HCT116 (cell line): ENCODE measurements at regions not wholly inside any gene's neighbourhood (a gene's known extent, or its start where the extent isn't known, plus 50 kb on each side); places are given as distances from the start of the nearest gene placed in this dataset.

ENCODE experiments used
- ATAC-seq: fragments of 200-7000 bp; cut with Tn5 transposase; 2 replicates; pipeline ENCODE4 v1.9.1; 2020; ENCODE audit warnings: mild to moderate bottlenecking, moderate library complexity
- BruUV-seq: library from RNA; stranded (reverse); fragments of 400-500 nt; replicated peaks from 2 replicates; lab custom pipeline; 2021; lab: Mats Ljungman, UMichigan
- CTCF ChIA-PET: fragments of 300-600 bp; sonication (Branson Sonifier 250); formaldehyde crosslinking; loops from one replicate; lab custom pipeline; 2021; ENCODE audit warnings: antibody characterized with exemption; lab: Charles Lee
- POLR2A ChIA-PET: fragments of 300-600, 350-600 bp; sonication (Branson Sonifier 250); formaldehyde crosslinking; loops from one replicate; lab custom pipeline; 2021; ENCODE audit warnings: antibody characterized with exemption; lab: Charles Lee
- RAD21 ChIA-PET, 2 experiments: fragments of 300-600 bp; sonication (Branson Sonifier 250); formaldehyde crosslinking; loops; one replicate each; lab custom pipeline; 2023; ENCODE audit warnings: low total read pairs in 2 of 2; ENCODE audit not compliant: uncharacterized antibody in 2 of 2, unreplicated experiment in 2 of 2, low non-redundant PET in 1 of 2; lab: Charles Lee
- DNase-seq: peaks from one replicate; pipeline ENCODE4 v3.0.0-alpha.2; 2010; ENCODE audit warnings: low read depth, low spot score
- H2AFZ ChIP-seq: fragments of 200-600 bp; shearing (Covaris generic), sonication (generic); 2 replicates; pipeline ENCODE4 v1.6.1; 2017; ENCODE audit warnings: low read depth, mixed run types, mixed read lengths, antibody characterized with exemption, low read length; ENCODE audit not compliant: poor library complexity, severe bottlenecking
- H3K27ac ChIP-seq: 2 replicates; pipeline ENCODE4 v1.5.1; 2012; ENCODE audit warnings: low read depth, low read length
- H3K27me3 ChIP-seq: fragments of 200-600 bp; sonication (generic); 2 replicates; pipeline ENCODE4 v1.6.1; 2016; ENCODE audit warnings: mixed run types, low read length, mixed read lengths; ENCODE audit not compliant: insufficient read depth
- H3K36me3 ChIP-seq, 2 experiments: fragments of 200-500 bp in 1 of 2; fragments of 200-600 bp in 1 of 2; sonication (Bioruptor generic) in 1 of 2; sonication (generic) in 1 of 2; 2 replicates each; pipeline versions ENCODE4 v1.5.1 to v1.6.1; 2014 to 2016; ENCODE audit warnings: low read length in 2 of 2, inconsistent platforms in 1 of 2, mixed read lengths in 1 of 2, mixed run types in 1 of 2; ENCODE audit not compliant: insufficient read depth in 2 of 2, control insufficient read depth in 1 of 2
- H3K4me1 ChIP-seq, 2 experiments: fragments of 200-600 bp in 1 of 2; sonication (generic) in 1 of 2; 2 replicates each; pipeline versions ENCODE4 v1.5.1 to v1.6.1; 2012 to 2017; ENCODE audit warnings: low read length in 2 of 2, inconsistent platforms in 1 of 2, mild to moderate bottlenecking in 1 of 2, mixed read lengths in 1 of 2, mixed run types in 1 of 2, moderate library complexity in 1 of 2; ENCODE audit not compliant: insufficient read depth in 2 of 2, control insufficient read depth in 1 of 2
- H3K4me2 ChIP-seq: fragments of 200-600 bp; sonication (generic); 2 replicates; pipeline ENCODE4 v1.6.1; 2017; ENCODE audit warnings: mixed run types, low read length, mixed read lengths
- H3K4me3 ChIP-seq, 2 experiments: fragments of 200-600 bp in 1 of 2; sonication (generic) in 1 of 2; replicated peaks in 1 of 2; 2 replicates each; pipeline ENCODE4 v1.5.1; 2011 to 2016; ENCODE audit warnings: low read length in 2 of 2, control low read depth in 1 of 2, low read depth in 1 of 2, mild to moderate bottlenecking in 1 of 2, mixed read lengths in 1 of 2, mixed run types in 1 of 2
- H3K79me2 ChIP-seq: fragments of 200-600 bp; sonication (generic); 2 replicates; pipeline ENCODE4 v1.6.1; 2017; ENCODE audit warnings: mild to moderate bottlenecking, mixed run types, low read length, moderate library complexity, mixed read lengths; ENCODE audit not compliant: insufficient read depth
- H3K9ac ChIP-seq: fragments of 200-600 bp; sonication (generic); 2 replicates; pipeline ENCODE4 v1.6.1; 2016; ENCODE audit warnings: low read length, mixed read lengths
- H3K9me2 ChIP-seq: fragments of 200-600 bp; sonication (generic), shearing (Covaris generic); 2 replicates; pipeline ENCODE4 v1.6.1; 2017; ENCODE audit warnings: mixed run types, mild to moderate bottlenecking, moderate library complexity; ENCODE audit not compliant: insufficient read depth
- H3K9me3 ChIP-seq, 2 experiments: fragments of 200-500 bp in 1 of 2; fragments of 200-600 bp in 1 of 2; sonication (Bioruptor generic) in 1 of 2; sonication (generic) in 1 of 2; 2 replicates each; pipeline ENCODE4 v1.6.1; 2014 to 2017; ENCODE audit warnings: low read length in 2 of 2, mixed read lengths in 2 of 2, inconsistent platforms in 1 of 2, low read depth in 1 of 2, mild to moderate bottlenecking in 1 of 2, mixed run types in 1 of 2, moderate library complexity in 1 of 2; ENCODE audit not compliant: control insufficient read depth in 1 of 2, insufficient read depth in 1 of 2
- H4K20me1 ChIP-seq: fragments of 200-600 bp; sonication (generic), shearing (Covaris generic); 2 replicates; pipeline ENCODE4 v1.6.1; 2017; ENCODE audit warnings: mixed run types, mild to moderate bottlenecking, moderate library complexity; ENCODE audit not compliant: insufficient read depth
- ATF3 ChIP-seq: IDR thresholded peaks from 2 replicates; pipeline ENCODE4 v1.6.1; 2012
- CBX3 ChIP-seq: IDR thresholded peaks from 2 replicates; pipeline ENCODE4 v1.6.1; 2012; ENCODE audit warnings: low read depth
- CEBPB ChIP-seq: IDR thresholded peaks from 2 replicates; pipeline ENCODE4 v1.6.1; 2012; ENCODE audit warnings: low read depth
- CTCF ChIP-seq, 3 experiments: fragments of 200-600 bp in 1 of 3; sonication (generic) in 1 of 3; IDR thresholded peaks in 2 of 3; conservative IDR thresholded peaks in 1 of 3; 2 replicates each; pipeline ENCODE4 v1.5.1; 2012 to 2017; ENCODE audit warnings: low read depth in 2 of 3, low read length in 2 of 3, antibody characterized with exemption in 1 of 3, borderline replicate concordance in 1 of 3, control low read depth in 1 of 3, mild to moderate bottlenecking in 1 of 3, mixed read lengths in 1 of 3, mixed run types in 1 of 3, moderate library complexity in 1 of 3; ENCODE audit not compliant: insufficient read depth in 1 of 3
- EGR1 ChIP-seq: IDR thresholded peaks from 2 replicates; pipeline ENCODE4 v1.6.1; 2012; ENCODE audit warnings: low read depth
- EZH2phosphoT487 ChIP-seq: fragments of 200-600 bp; IDR thresholded peaks from 2 replicates; pipeline ENCODE4 v1.6.1; 2018; ENCODE audit warnings: antibody characterized with exemption, borderline replicate concordance
- POLR2A ChIP-seq: IDR thresholded peaks from 2 replicates; pipeline ENCODE4 v1.7.0; 2011; ENCODE audit warnings: borderline replicate concordance; ENCODE audit not compliant: insufficient read depth, insufficient read length; ENCODE audit errors: extremely low read depth
- POLR2AphosphoS5 ChIP-seq: IDR thresholded peaks from 2 replicates; pipeline ENCODE4 v1.6.1; 2011; ENCODE audit warnings: mild to moderate bottlenecking, low read depth, low read length, moderate library complexity
- SP1 ChIP-seq: IDR thresholded peaks from 2 replicates; pipeline ENCODE4 v1.6.1; 2012; ENCODE audit warnings: low read depth
- YY1 ChIP-seq: IDR thresholded peaks from 2 replicates; pipeline ENCODE4 v1.6.1; 2011; ENCODE audit warnings: low read length, low read depth, moderate library complexity, mild to moderate bottlenecking; ENCODE audit not compliant: insufficient replicate concordance; ENCODE audit errors: extremely low read depth
- ZBTB33 ChIP-seq: IDR thresholded peaks from 2 replicates; pipeline ENCODE4 v1.6.1; 2011; ENCODE audit warnings: mild to moderate bottlenecking, low read length, moderate library complexity; ENCODE audit not compliant: insufficient replicate concordance; ENCODE audit errors: extremely low read depth
- intact Hi-C: fragments of 100-400 bp; cut with micrococcal nuclease; formaldehyde crosslinking; loops from 2 replicates; pipeline ENCODE4 v1.10.0; 2022

GRCh38 chr16:50428742-50429141, 60.0 kb upstream of the BRD7 start:
- ATAC-seq = no peak
- ChIA-PET CTCF (no interaction called here), POLR2A (no interaction called here)

GRCh38 chr16:50428116-50428515, 59.3 kb upstream of the BRD7 start:
- RAD21 ChIA-PET = no interaction called here
- Histone ChIP-seq H3K9ac (no peak overlapping the region), H2AFZ (no peak overlapping the region), H3K4me1 (peaks cover 0 to 5% of the 10 kb centered on the region in 2 experiments; a peak in 1 of 4 replicates), H3K9me2 (no peaks in the 10 kb centered on the region), H3K9me3 (no peaks in the 10 kb centered on the region), H4K20me1 (no peaks in the 10 kb centered on the region), H3K27ac (no peak overlapping the region), H3K4me2 (no peak overlapping the region), H3K27me3 (peaks cover 6% of the 10 kb centered on the region), H3K4me3 (no peak overlapping the region), H3K36me3 (no peaks in the 10 kb centered on the region), H3K79me2 (no peaks in the 10 kb centered on the region)
- intact Hi-C loops = no loop called here
- DNase-seq = no peak
- BruUV-seq = no TSS peak
- CTCF ChIA-PET = no interaction called here
- no peak for ATAC-seq
- TF ChIP-seq SP1 (no peak), EZH2phosphoT487 (no peak), POLR2A (no peak), CBX3 (no peak), CEBPB (no peak), ATF3 (no peak), POLR2AphosphoS5 (no peak), ZBTB33 (no peak), YY1 (no peak), CTCF (IDR thresholded peaks at IDR 0.05 in 2 of 3, conservative IDR thresholded peaks at IDR 0.05 in 1 of 3; ENCODE audit: borderline replicate concordance in 1 of 3, insufficient read depth in 1 of 3, low read depth in 2 of 3, low read length in 2 of 3) (no peak), EGR1 (no peak)
- POLR2A ChIA-PET = no interaction called here

More at GRCh38 chr16:50428742-50429141, 60.0 kb upstream of the BRD7 start:
- no peak for DNase-seq
- Histone ChIP-seq H3K9ac (no peak overlapping the region), H3K4me2 (no peak overlapping the region), H3K9me2 (no peaks in the 10 kb centered on the region), H3K4me3 (no peak overlapping the region), H3K27me3 (peaks cover 13% of the 10 kb centered on the region), H3K79me2 (no peaks in the 10 kb centered on the region), H3K4me1 (peaks cover 0 to 5% of the 10 kb centered on the region in 2 experiments; a peak in 1 of 4 replicates), H2AFZ (no peak overlapping the region), H3K27ac (no peak overlapping the region), H3K36me3 (no peaks in the 10 kb centered on the region), H4K20me1 (no peaks in the 10 kb centered on the region), H3K9me3 (no peaks in the 10 kb centered on the region)
- intact Hi-C loops = no loop called here
- no TSS peak for BruUV-seq
- RAD21 ChIA-PET = no interaction called here
- TF ChIP-seq EZH2phosphoT487 = no peak
